Activated naive CD8-positive, alpha-beta T cell treated with anti-CD3 and anti-CD28 coated beads for 36 hours (primary cell): ENCODE measurements at regions not wholly inside any gene's neighbourhood (a gene's known extent, or its start where the extent isn't known, plus 50 kb on each side); places are given as distances from the start of the nearest gene placed in this dataset.

ENCODE experiments used
- DNase-seq: peaks from one replicate; pipeline ENCODE4 v3.0.0; 2021
- H3K27ac Mint-ChIP-seq: one replicate; pipeline ENCODE4 v1.8.0; 2022; ENCODE audit warnings: mild to moderate bottlenecking, moderate library complexity, mixed read lengths
- H3K27me3 Mint-ChIP-seq: one replicate; pipeline ENCODE4 v1.8.0; 2022; ENCODE audit warnings: mild to moderate bottlenecking, mixed read lengths
- H3K36me3 Mint-ChIP-seq: one replicate; pipeline ENCODE4 v1.8.0; 2021; ENCODE audit warnings: mild to moderate bottlenecking, mixed read lengths
- H3K4me1 Mint-ChIP-seq: one replicate; pipeline ENCODE4 v1.8.0; 2021; ENCODE audit warnings: mixed read lengths
- H3K4me3 Mint-ChIP-seq: one replicate; pipeline ENCODE4 v1.8.0; 2022; ENCODE audit warnings: mild to moderate bottlenecking, moderate library complexity, mixed read lengths
- H3K9me3 Mint-ChIP-seq: one replicate; pipeline ENCODE4 v1.8.0; 2022; ENCODE audit warnings: mixed read lengths

GRCh38 chr10:60684091-60684490 is 94.2 kb upstream of the CDK1 start:
- Mint-ChIP-seq H3K27me3 (peaks cover 5% of the 10 kb centered on the region), H3K4me1 (no peaks in the 10 kb centered on the region), H3K27ac (no peak overlapping the region), H3K36me3 (no peaks in the 10 kb centered on the region), H3K9me3 (peaks cover 2% of the 10 kb centered on the region), H3K4me3 (no peak overlapping the region)
- DNase-seq: no peak

GRCh38 chr10:60681103-60681502 is 97.2 kb upstream of the CDK1 start:
- Mint-ChIP-seq H3K27me3 (peaks cover 5% of the 10 kb centered on the region), H3K4me1 (no peaks in the 10 kb centered on the region), H3K9me3 (no peaks in the 10 kb centered on the region), H3K4me3 (no peak overlapping the region), H3K27ac (no peak overlapping the region), H3K36me3 (no peaks in the 10 kb centered on the region)
- DNase-seq: no peak

- Mint-ChIP-seq H3K36me3 (no peaks in the 10 kb centered on the region), H3K27ac (no peak overlapping the region), H3K4me3 (no peak overlapping the region), H3K9me3 (no peaks in the 10 kb centered on the region), H3K4me1 (no peaks in the 10 kb centered on the region), H3K27me3 (peaks cover 5% of the 10 kb centered on the region)
- no peak for DNase-seq
These were observed 98.8 kb upstream of the CDK1 start for GRCh38 chr10:60679388-60679990.

- peaks cover 9% of the 10 kb centered on the region for H3K27me3 Mint-ChIP-seq
- H3K4me1 Mint-ChIP-seq: no peaks in the 10 kb centered on the region
These were observed 99.3 kb upstream of the CDK1 start for GRCh38 chr10:60678978-60679377.

GRCh38 chr10:60677531-60678129 is 100.6 kb upstream of the CDK1 start:
- Mint-ChIP-seq H3K4me3 (no peak overlapping the region), H3K4me1 (no peaks in the 10 kb centered on the region), H3K27me3 (peaks cover 9% of the 10 kb centered on the region), H3K27ac (no peak overlapping the region), H3K9me3 (no peaks in the 10 kb centered on the region), H3K36me3 (no peaks in the 10 kb centered on the region)
- DNase-seq: no peak

More at GRCh38 chr10:60678978-60679377, 99.3 kb upstream of the CDK1 start:
- Mint-ChIP-seq H3K9me3 (no peaks in the 10 kb centered on the region), H3K27ac (no peak overlapping the region), H3K36me3 (no peaks in the 10 kb centered on the region), H3K4me3 (no peak overlapping the region)
- DNase-seq: no peak

- no peak for DNase-seq
- no peaks in the 10 kb centered on the region for H3K4me1 Mint-ChIP-seq
- no peak overlapping the region for H3K27ac Mint-ChIP-seq
- H3K27me3 Mint-ChIP-seq: peaks cover 5% of the 10 kb centered on the region
- no peaks in the 10 kb centered on the region for H3K9me3 Mint-ChIP-seq
- no peak overlapping the region for H3K4me3 Mint-ChIP-seq
- H3K36me3 Mint-ChIP-seq: no peaks in the 10 kb centered on the region
These were observed 103.0 kb upstream of the CDK1 start for GRCh38 chr10:60675236-60675635.

- Mint-ChIP-seq H3K4me3 (no peak overlapping the region), H3K27me3 (peaks cover 4% of the 10 kb centered on the region), H3K9me3 (no peaks in the 10 kb centered on the region), H3K4me1 (no peaks in the 10 kb centered on the region), H3K36me3 (no peaks in the 10 kb centered on the region), H3K27ac (no peak overlapping the region)
- no peak for DNase-seq
These were observed 108.8 kb upstream of the CDK1 start for GRCh38 chr10:60669501-60669900.

- no peak for DNase-seq
- H3K9me3 Mint-ChIP-seq: no peaks in the 10 kb centered on the region
- no peak overlapping the region for H3K4me3 Mint-ChIP-seq
- H3K36me3 Mint-ChIP-seq: no peaks in the 10 kb centered on the region
- H3K27ac Mint-ChIP-seq: no peak overlapping the region
- peaks cover 5% of the 10 kb centered on the region for H3K27me3 Mint-ChIP-seq
- H3K4me1 Mint-ChIP-seq: no peaks in the 10 kb centered on the region
These were observed 112.1 kb upstream of the CDK1 start for GRCh38 chr10:60666221-60666620.

GRCh38 chr10:60664859-60665258 is 113.4 kb upstream of the CDK1 start:
- peaks cover 10% of the 10 kb centered on the region for H3K27me3 Mint-ChIP-seq
- H3K36me3 Mint-ChIP-seq: no peaks in the 10 kb centered on the region
- no peak for DNase-seq
- no peaks in the 10 kb centered on the region for H3K9me3 Mint-ChIP-seq
- no peaks in the 10 kb centered on the region for H3K4me1 Mint-ChIP-seq
- H3K4me3 Mint-ChIP-seq: no peak overlapping the region
- no peak overlapping the region for H3K27ac Mint-ChIP-seq

GRCh38 chr10:60663850-60664249 is 114.4 kb upstream of the CDK1 start:
- Mint-ChIP-seq H3K4me3 (no peak overlapping the region), H3K9me3 (no peaks in the 10 kb centered on the region), H3K27ac (no peak overlapping the region)

GRCh38 chr10:60662917-60663614 is 115.2 kb upstream of the CDK1 start:
- Mint-ChIP-seq H3K27ac (no peak overlapping the region), H3K36me3 (no peaks in the 10 kb centered on the region), H3K4me3 (no peak overlapping the region), H3K9me3 (peaks cover 2% of the 10 kb centered on the region), H3K27me3 (peaks cover 10% of the 10 kb centered on the region), H3K4me1 (no peaks in the 10 kb centered on the region)
- DNase-seq: no peak

More at GRCh38 chr10:60663850-60664249, 114.4 kb upstream of the CDK1 start:
- Mint-ChIP-seq H3K27me3 (peaks cover 10% of the 10 kb centered on the region), H3K36me3 (no peaks in the 10 kb centered on the region), H3K4me1 (no peaks in the 10 kb centered on the region)
- DNase-seq: no peak

- no peaks in the 10 kb centered on the region for H3K4me1 Mint-ChIP-seq
- H3K4me3 Mint-ChIP-seq: no peak overlapping the region
- no peak overlapping the region for H3K27ac Mint-ChIP-seq
- H3K27me3 Mint-ChIP-seq: peaks cover 10% of the 10 kb centered on the region
- H3K9me3 Mint-ChIP-seq: peaks cover 2% of the 10 kb centered on the region
- H3K36me3 Mint-ChIP-seq: no peaks in the 10 kb centered on the region
- DNase-seq: no peak
These were observed 116.6 kb upstream of the CDK1 start for GRCh38 chr10:60661637-60662036.

- Mint-ChIP-seq H3K4me1 (no peaks in the 10 kb centered on the region), H3K27me3 (peaks cover 10% of the 10 kb centered on the region), H3K4me3 (no peak overlapping the region), H3K27ac (no peak overlapping the region), H3K9me3 (peaks cover 2% of the 10 kb centered on the region), H3K36me3 (no peaks in the 10 kb centered on the region)
- DNase-seq: no peak
These were observed 117.7 kb upstream of the CDK1 start for GRCh38 chr10:60660625-60661024.

- Mint-ChIP-seq H3K4me3 (no peak overlapping the region), H3K9me3 (peaks cover 2% of the 10 kb centered on the region), H3K4me1 (no peaks in the 10 kb centered on the region), H3K36me3 (no peaks in the 10 kb centered on the region), H3K27ac (no peak overlapping the region), H3K27me3 (no peaks in the 10 kb centered on the region)
- no peak for DNase-seq
These were observed 123.3 kb upstream of the CDK1 start for GRCh38 chr10:60654813-60655464.

GRCh38 chr10:60652628-60653027 is 125.7 kb upstream of the CDK1 start:
- Mint-ChIP-seq H3K36me3 (no peaks in the 10 kb centered on the region), H3K27ac (no peak overlapping the region), H3K4me1 (no peaks in the 10 kb centered on the region), H3K4me3 (no peak overlapping the region), H3K9me3 (no peaks in the 10 kb centered on the region), H3K27me3 (peaks cover 3% of the 10 kb centered on the region)
- no peak for DNase-seq
